Astrocyte (in vitro differentiated cells and primary cell): ENCODE measurements at regions not wholly inside any gene's neighbourhood (a gene's known extent, or its start where the extent isn't known, plus 50 kb on each side); places are given as distances from the start of the nearest gene placed in this dataset.

Experiments used
- DNase-seq: peaks from one replicate; pipeline ENCODE4 v3.0.0-alpha.2; 2010; ENCODE audit warnings: low read depth
- FAIRE-seq: peaks from 2 replicates; lab custom pipeline; 2011; peaks lifted over from hg19 to GRCh38; lab: Jason Lieb, UNC
- H2AFZ ChIP-seq: 2 replicates; pipeline ENCODE4 v1.6.0; 2012; ENCODE audit warnings: low read depth, low read length, inconsistent platforms
- H3K27ac ChIP-seq: 2 replicates; pipeline ENCODE4 v1.5.1; 2011; ENCODE audit warnings: low read depth, low read length, inconsistent platforms
- H3K27me3 ChIP-seq: 2 replicates; pipeline ENCODE4 v1.6.0; 2011; ENCODE audit warnings: low read length, inconsistent platforms; ENCODE audit not compliant: insufficient read depth
- H3K36me3 ChIP-seq: 2 replicates; pipeline ENCODE4 v1.5.1; 2011; ENCODE audit warnings: low read length, inconsistent platforms; ENCODE audit not compliant: insufficient read depth
- H3K4me1 ChIP-seq: 2 replicates; pipeline ENCODE4 v1.5.1; 2011; ENCODE audit warnings: low read length, inconsistent platforms; ENCODE audit not compliant: insufficient read depth
- H3K4me2 ChIP-seq: 2 replicates; pipeline ENCODE4 v1.6.0; 2012; ENCODE audit warnings: low read length, inconsistent platforms
- H3K4me3 ChIP-seq: 2 replicates; pipeline ENCODE4 v1.5.1; 2011; ENCODE audit warnings: low read depth, mild to moderate bottlenecking, low read length, inconsistent platforms; ENCODE audit not compliant: insufficient read depth
- H3K79me2 ChIP-seq: 2 replicates; pipeline ENCODE4 v1.6.0; 2012; ENCODE audit warnings: mild to moderate bottlenecking, low read length, inconsistent platforms; ENCODE audit not compliant: insufficient read depth
- H3K9ac ChIP-seq: 2 replicates; pipeline ENCODE4 v1.6.0; 2012; ENCODE audit warnings: mild to moderate bottlenecking, low read length, inconsistent platforms
- H3K9me3 ChIP-seq: 2 replicates; pipeline ENCODE4 v1.5.1; 2012; ENCODE audit warnings: low read depth, mild to moderate bottlenecking, low read length, inconsistent platforms; ENCODE audit not compliant: insufficient read depth
- H4K20me1 ChIP-seq: 2 replicates; pipeline ENCODE4 v1.6.0; 2012; ENCODE audit warnings: low read length, inconsistent platforms; ENCODE audit not compliant: insufficient read depth
- H3K27ac Mint-ChIP-seq: one replicate; pipeline ENCODE4 v1.8.0; 2021; ENCODE audit warnings: mild to moderate bottlenecking, mixed read lengths; ENCODE audit not compliant: unreplicated experiment
- H3K27me3 Mint-ChIP-seq: one replicate; pipeline ENCODE4 v1.8.0; 2021; ENCODE audit warnings: low read depth, mixed read lengths; ENCODE audit not compliant: unreplicated experiment
- H3K36me3 Mint-ChIP-seq: one replicate; pipeline ENCODE4 v1.8.0; 2021; ENCODE audit warnings: low read depth, mixed read lengths; ENCODE audit not compliant: unreplicated experiment
- H3K4me1 Mint-ChIP-seq: one replicate; pipeline ENCODE4 v1.8.0; 2021; ENCODE audit warnings: low read depth, mixed read lengths; ENCODE audit not compliant: unreplicated experiment
- H3K4me3 Mint-ChIP-seq: one replicate; pipeline ENCODE4 v1.8.0; 2021; ENCODE audit warnings: mild to moderate bottlenecking, moderate library complexity, mixed read lengths; ENCODE audit not compliant: unreplicated experiment
- H3K9me3 Mint-ChIP-seq: one replicate; pipeline ENCODE4 v1.8.0; 2021; ENCODE audit warnings: mild to moderate bottlenecking, mixed read lengths; ENCODE audit not compliant: unreplicated experiment
- CTCF ChIP-seq: IDR thresholded peaks from 2 replicates; pipeline ENCODE4 v1.5.1; 2011; ENCODE audit warnings: low read depth, mild to moderate bottlenecking, inconsistent platforms, low read length, moderate library complexity; ENCODE audit not compliant: insufficient read depth
- EZH2 ChIP-seq: IDR thresholded peaks from 2 replicates; pipeline ENCODE4 v1.6.1; 2012; ENCODE audit warnings: mild to moderate bottlenecking, low read length, inconsistent platforms; ENCODE audit not compliant: insufficient read depth

GRCh38 chr18:50460062-50460461, 85.2 kb downstream of the SKA1 start:
- Histone ChIP-seq H3K36me3 (no peaks in the 10 kb centered on the region), H3K79me2 (no peaks in the 10 kb centered on the region), H2AFZ (no peak overlapping the region), H3K27me3 (no peaks in the 10 kb centered on the region), H3K9me3 (no peaks in the 10 kb centered on the region), H3K4me3 (no peak overlapping the region), H3K9ac (no peak overlapping the region), H3K4me1 (no peaks in the 10 kb centered on the region), H3K27ac (no peak overlapping the region), H3K4me2 (no peak overlapping the region), H4K20me1 (no peaks in the 10 kb centered on the region)
- no peak for FAIRE-seq
- TF ChIP-seq CTCF, result no peak
- TF ChIP-seq EZH2, result no peak
- Mint-ChIP-seq H3K9me3 (peaks cover 2% of the 10 kb centered on the region), H3K27me3 (peaks cover 6% of the 10 kb centered on the region), H3K4me1 (no peaks in the 10 kb centered on the region), H3K36me3 (no peaks in the 10 kb centered on the region), H3K27ac (no peak overlapping the region), H3K4me3 (no peak overlapping the region)
- no peak for DNase-seq

- Histone ChIP-seq H3K4me3 (no peak overlapping the region), H3K4me2 (no peak overlapping the region), H3K79me2 (no peaks in the 10 kb centered on the region), H4K20me1 (no peaks in the 10 kb centered on the region), H2AFZ (no peak overlapping the region), H3K9me3 (no peaks in the 10 kb centered on the region), H3K27me3 (no peaks in the 10 kb centered on the region), H3K27ac (no peak overlapping the region), H3K36me3 (no peaks in the 10 kb centered on the region), H3K4me1 (no peaks in the 10 kb centered on the region), H3K9ac (no peak overlapping the region)
- no peak overlapping the region for H3K27ac Mint-ChIP-seq
- peaks cover 2% of the 10 kb centered on the region for H3K9me3 Mint-ChIP-seq
- TF ChIP-seq CTCF, result no peak
- TF ChIP-seq EZH2, result no peak
- H3K27me3 Mint-ChIP-seq, result peaks cover 6% of the 10 kb centered on the region
- H3K36me3 Mint-ChIP-seq, result no peaks in the 10 kb centered on the region
- no peak for DNase-seq
- H3K4me1 Mint-ChIP-seq, result no peaks in the 10 kb centered on the region
- H3K4me3 Mint-ChIP-seq, result no peak overlapping the region
- no peak for FAIRE-seq
Observed at GRCh38 chr18:50460716-50461115, 85.9 kb downstream of the SKA1 start.

- no peaks in the 10 kb centered on the region for H3K36me3 Mint-ChIP-seq
- peaks cover 6% of the 10 kb centered on the region for H3K27me3 Mint-ChIP-seq
- no peaks in the 10 kb centered on the region for H3K79me2 ChIP-seq
- H3K4me3 Mint-ChIP-seq, result no peak overlapping the region
- H3K4me1 ChIP-seq, result no peaks in the 10 kb centered on the region
- H3K9ac ChIP-seq, result no peak overlapping the region
- H3K4me1 Mint-ChIP-seq, result peaks cover 4% of the 10 kb centered on the region
- no peak overlapping the region for H3K27ac Mint-ChIP-seq
- DNase-seq, result no peak
- no peaks in the 10 kb centered on the region for H3K36me3 ChIP-seq
- no peak for FAIRE-seq
- TF ChIP-seq CTCF (no peak), EZH2 (no peak)
- no peaks in the 10 kb centered on the region for H4K20me1 ChIP-seq
- no peaks in the 10 kb centered on the region for H3K27me3 ChIP-seq
- peaks cover 2% of the 10 kb centered on the region for H3K9me3 Mint-ChIP-seq
- no peak overlapping the region for H3K4me2 ChIP-seq
- H3K9me3 ChIP-seq, result no peaks in the 10 kb centered on the region
- no peak overlapping the region for H2AFZ ChIP-seq
- no peak overlapping the region for H3K27ac ChIP-seq
- H3K4me3 ChIP-seq, result no peak overlapping the region
Observed at GRCh38 chr18:50461251-50461650, 86.4 kb downstream of the SKA1 start.
